Cerebellar cortex (tissue), 1 donor: ENCODE measurements at regions not wholly inside any gene's neighbourhood (a gene's known extent, or its start where the extent isn't known, plus 50 kb on each side); places are given as distances from the start of the nearest gene placed in this dataset.
"Not testable (repeated sequence)": the region's sequence is repeated elsewhere in the genome, so short reads cannot be mapped to it uniquely, and the experiment has no call there.

Source experiments
- DNase-seq: peaks from one replicate; pipeline ENCODE4 v3.0.0-alpha.2; 2015; ENCODE audit warnings: low spot score

DNA sequence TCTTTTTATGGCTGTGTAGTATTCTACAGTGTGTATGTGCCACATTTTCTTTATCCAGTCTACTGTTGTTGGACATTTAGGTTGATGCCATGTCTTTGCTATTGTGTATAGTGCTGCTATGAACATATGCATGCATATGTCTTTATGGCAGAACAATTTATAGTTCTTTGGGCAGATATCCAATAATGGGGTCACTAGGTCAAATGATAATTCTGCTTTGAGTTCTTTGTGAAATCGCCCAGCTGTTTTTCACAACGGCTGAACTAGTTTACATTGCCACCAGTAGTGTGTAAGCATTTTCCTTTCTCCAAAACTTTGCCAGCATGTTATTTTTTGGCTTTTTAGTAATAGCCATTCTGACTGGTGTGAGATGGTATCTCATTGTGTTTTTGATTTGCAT, 214.8 kb upstream of the TMEM229A start:
- no peak for DNase-seq

DNA sequence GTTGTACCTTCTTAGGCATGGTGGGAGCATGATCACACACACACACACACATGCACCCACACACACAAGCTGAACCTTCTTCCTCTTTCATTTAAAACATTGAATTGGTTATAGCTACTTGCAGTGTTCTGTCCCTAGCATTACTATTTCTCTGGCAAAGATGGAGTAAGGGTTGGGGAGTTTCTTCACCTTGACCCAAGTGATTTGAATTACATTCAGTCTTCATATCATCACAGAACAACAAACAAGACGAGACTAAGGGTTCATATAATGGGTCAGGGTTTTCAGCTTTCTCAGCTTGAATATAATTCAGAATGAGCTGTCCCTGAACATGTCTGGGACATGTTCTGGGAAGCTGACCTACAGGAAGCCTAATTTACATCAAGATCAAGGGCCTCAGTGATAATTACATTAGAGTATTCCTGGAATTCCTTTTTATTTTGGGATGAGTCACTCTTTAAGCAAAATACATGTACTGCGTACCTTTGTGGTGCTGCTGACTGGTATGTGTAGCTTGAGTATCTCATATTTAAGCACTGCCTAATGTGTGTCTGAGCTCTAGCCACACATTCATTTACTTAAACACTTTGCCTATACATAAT, 213.5 kb upstream of the TMEM229A start:
- no peak for DNase-seq

DNA sequence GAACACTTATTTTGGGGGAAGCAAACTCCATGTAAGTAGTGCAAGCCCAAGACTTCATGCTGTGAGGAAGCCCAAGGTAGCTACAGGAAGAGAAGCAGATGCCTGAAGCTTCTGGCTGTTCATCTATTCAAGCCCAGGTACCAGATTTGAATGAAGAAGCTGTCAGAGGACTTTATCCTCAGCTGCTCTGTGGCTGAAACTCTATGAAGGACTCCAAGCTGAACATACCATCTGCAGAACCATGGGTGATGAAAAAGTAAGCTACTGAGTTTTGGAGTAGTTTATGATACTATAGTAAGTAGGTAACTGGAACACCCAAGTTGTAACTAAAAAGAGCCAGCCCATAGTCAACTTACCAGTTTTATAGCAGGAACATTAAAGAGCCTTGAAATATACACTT, 211.6 kb upstream of the TMEM229A start:
- DNase-seq, result not testable (repeated sequence)

DNA sequence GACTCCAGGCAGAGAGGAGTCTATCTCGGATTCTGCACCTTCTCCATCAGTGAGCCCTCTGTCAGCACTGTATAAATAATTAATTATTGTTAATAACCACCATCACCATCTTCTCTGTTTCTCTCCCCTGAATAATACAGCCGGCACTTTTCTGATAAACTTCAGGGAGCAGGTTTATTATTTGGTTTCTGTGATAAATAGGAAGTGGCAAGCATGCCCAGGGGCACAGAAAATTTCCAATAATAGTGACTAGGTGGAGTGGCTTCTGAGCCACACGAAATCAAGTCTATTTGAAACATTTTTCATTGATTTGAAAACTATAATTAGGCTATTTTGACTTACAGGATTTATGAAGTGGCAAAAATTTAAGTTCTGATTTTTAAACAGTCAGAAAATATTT, 186.8 kb upstream of the TMEM229A start:
- no peak for DNase-seq

DNA sequence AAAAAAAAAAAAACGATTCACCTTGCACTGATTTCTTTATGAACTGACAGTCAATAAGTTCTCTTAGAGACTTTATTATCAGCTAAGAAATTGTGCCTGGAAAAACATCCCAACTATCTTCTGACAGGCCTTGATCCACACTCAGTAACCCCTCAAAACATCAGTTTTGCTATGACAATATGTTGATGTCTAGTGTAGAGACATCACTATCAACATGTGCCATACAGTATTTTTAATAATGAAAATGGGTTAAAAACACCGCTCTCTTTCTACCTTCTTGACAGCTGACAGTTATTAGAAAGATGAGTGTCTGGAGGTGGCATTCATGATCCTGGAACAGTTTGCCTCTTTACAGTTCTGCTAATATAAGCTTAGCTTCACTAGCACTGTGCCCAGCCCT, 175.8 kb upstream of the TMEM229A start:
- DNase-seq, result no peak

DNA sequence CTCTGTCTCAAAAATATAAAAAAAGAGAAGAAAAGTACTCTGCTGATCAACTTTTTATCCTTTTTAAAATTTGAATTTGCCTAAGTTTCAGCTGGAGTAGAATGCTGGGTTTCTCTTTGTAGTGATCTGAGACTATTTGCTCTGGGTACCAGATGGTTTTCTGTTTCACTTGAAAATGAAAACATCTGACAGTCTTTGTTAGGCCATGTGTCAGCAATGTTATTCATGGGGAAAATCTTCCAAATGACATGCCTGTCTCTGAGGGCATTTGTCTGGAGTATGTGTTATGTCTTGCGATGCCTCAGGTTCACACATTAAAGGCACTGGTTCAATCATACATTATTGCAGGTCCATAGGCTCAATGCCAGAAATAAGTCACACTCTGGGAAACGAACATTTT, 175.3 kb upstream of the TMEM229A start:
- DNase-seq, result no peak

DNA sequence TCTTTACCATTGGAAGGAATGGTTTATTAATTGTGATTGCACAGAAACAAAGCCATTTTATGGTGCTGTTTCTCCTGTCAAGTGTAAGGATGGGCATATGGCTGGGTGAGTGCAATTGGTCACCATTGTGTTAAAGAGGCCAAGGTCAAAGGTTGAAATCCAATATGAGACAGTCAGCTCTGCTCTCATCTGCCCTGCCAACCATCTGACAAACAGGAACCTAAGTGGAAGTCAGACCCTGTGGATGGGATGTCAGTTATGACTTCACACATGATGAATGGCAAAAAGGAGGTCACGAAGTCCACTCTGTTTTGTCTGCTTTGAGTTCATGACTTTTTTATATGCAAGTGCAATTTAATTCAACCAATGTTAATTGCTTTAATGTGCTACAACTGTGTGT, 172.7 kb upstream of the TMEM229A start:
- no peak for DNase-seq

DNA sequence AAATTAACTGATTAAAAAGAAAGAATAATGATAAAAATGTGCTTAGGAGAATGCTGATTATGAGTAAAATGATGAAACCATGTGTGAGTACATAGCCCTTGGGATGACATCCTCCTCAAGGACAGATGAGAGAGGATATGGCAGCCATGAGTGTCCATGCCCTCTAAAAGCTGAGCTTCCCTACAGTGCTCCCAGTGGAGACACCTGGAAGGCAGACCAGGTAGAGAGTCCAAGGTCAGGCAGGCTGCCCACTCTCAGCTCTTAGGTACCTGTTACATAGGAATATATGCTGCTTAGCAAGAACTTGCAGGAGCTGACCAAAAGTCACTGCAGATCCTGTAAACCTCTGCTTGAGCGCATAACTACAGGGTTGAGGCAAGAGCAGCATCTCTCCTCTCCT, 169.7 kb upstream of the TMEM229A start:
- no peak for DNase-seq

DNA sequence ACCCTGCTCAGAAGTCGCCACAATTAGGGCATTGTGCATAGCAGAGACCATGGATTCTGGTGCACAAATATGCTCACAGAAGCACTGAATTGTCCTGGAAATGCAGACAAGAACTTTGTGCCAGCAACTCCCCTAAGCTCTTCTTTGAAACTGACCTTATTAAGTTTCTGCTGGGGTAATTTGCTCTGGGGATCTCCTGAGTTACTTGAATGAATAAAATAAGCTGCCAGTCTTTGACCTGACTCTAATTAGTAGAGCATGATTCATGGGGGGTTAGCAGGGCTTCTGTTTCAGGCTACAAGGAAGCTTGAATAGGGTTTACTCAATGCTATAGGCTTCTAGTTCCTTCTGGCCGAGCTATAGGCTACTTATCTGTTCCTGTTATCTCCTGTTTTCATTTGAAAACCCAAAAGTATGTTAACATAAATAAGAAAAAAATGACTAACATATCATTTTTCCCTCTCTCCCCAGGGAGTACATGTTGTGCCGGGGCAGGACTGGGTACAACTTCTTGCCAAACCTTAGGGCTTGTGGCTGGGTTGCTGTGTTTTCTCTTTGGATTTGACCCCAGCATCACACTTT, 169.0 kb upstream of the TMEM229A start:
- DNase-seq, result no peak

DNA sequence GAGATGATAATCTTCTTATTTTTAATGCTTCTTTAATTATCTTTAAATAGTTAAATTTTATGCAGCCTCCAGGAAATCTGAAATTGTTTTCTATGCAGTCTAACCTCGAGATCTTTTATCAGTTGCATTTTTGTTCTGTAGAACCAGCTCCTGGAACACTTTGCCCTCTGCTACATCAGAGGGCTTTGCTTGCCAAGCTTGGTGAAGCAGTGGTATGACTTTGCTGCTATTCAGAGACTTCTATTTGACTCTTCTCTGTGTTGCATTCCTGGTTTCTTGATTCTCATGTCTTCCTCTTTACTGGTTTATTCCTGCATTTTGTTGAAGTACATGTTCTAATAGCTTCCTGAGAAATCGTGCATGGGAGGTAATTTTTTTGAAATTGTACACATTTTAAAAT, 163.7 kb upstream of the TMEM229A start:
- DNase-seq, result no peak

DNA sequence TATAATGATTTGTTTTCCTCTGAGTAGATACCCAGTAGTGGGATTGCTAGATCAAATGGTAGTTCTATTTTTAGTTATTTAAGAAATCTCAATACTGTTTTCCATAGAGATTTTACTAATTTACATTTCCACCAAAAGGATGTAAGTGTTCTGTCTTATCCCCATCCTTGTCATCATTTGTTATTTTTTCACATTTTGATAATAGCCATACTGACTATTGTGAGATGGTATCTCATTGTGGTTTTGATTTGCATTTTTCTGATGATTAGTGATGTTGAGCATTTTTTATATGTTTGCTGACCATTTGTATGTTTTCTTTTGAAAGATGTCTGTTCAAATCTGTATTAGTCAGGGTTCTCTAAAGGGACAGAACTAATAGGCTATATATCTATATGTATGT, 160.0 kb upstream of the TMEM229A start:
- no peak for DNase-seq

DNA sequence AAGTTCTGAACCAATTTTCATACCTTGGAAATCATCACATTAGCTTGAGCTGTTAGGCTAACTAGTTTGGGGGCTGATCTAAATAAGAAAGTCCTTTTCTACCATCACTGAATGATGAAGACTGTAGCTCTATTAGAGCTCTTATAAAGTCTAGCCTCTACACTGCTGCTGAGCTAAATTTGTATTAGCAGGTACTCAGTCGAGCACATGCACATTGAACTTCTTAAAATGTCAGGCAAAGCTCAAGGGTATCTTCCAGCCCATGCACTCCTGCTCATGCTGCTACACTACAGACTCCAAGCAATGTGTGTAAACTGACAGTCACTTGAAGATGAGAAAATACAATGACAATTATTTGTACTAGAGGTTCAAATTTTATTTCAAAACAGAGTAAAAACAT, 158.8 kb upstream of the TMEM229A start:
- no peak for DNase-seq

DNA sequence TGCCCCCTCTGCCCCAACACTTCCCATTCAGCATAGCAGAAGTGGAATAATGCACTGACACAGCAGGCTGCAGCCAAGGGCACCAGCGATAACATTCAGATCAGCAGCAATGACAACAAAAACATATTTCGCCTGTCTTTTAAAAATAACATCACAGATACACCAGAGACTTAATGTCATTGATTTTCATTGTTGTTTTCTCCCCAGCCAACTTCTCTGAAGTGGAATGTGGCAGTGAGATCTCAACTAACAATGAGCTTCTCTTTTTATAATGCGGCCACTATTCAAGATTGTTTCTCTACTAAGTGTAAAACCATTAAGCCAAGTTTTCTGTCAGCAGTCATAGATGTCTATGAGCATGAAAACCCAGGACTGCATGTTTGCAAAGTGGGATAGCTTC, 158.2 kb upstream of the TMEM229A start:
- no peak for DNase-seq

DNA sequence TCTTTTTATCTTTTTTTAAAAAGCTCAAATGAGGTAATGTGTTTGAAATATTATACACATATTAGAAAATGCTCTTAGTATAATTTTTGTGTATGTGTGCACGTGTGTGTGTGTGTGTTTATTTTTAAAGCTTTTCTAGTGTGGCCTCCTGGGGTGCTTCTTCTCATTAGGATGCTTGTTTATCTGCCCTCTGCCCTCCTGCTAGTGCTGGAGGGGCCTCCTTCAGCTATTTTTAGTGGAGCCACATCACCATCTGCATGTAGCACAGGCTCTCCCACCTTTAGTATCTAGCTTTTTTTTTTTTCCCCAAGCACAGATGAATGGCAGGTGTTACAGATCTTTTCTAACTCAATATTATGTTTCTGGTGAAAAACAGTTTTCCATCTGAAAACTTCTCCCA, 155.7 kb upstream of the TMEM229A start:
- DNase-seq, result no peak

DNA sequence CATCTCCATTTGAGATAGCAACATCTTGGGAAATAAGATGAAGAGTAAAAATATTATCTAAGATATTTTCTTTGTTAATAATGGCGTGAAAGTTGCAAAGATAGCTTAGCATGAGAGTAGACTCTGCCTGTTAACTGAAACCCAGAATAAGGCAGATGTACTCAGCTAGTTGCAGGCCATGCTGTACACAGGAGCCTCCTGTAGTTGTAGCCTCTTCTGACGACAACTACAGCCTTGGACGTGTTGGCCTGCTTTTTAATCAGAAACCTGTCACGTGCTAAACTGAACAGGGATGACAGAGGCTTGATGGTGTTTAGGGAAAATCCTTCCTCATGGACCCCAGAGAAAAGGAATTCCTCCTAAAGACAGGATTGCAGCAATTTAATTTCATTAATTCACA, 155.1 kb upstream of the TMEM229A start:
- no peak for DNase-seq

DNA sequence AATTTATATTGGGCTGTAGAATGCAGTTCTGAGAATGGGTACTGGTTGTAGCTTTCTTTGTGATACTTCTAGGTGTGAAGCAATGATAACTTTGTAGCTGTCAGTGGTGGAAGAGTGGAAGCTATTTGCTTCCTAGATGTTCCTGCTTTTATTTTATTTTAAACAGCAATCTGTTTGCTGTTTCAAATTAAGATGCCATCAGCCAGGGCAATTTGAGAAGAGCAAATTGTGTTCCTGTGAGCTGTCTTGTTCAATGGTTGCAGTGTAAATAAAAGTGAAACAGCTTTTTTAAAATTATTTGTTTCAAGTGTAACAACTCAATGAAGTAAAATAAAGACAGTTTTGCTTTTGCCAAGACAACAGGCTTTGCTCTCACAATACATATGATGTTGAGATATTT, 150.8 kb upstream of the TMEM229A start:
- no peak for DNase-seq

DNA sequence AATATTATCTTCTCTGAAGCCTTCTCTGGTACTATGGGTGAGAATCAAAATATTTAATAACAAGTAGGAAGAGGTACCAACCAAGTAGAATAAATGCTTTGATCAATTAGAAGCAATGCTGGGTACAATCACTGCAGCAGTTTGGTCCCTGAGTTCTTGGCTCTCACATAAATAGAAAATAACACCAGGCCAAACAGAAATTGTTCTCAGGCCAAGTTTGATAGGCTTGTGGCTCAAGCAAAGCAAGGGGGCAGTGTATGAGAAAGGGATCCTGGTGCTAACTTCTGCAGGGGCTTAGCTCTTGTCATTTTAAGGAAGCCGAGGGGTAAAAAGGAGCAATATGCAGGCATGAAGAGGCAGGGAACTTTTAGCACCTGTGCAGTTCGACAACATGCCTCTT, 146.8 kb upstream of the TMEM229A start:
- no peak for DNase-seq

DNA sequence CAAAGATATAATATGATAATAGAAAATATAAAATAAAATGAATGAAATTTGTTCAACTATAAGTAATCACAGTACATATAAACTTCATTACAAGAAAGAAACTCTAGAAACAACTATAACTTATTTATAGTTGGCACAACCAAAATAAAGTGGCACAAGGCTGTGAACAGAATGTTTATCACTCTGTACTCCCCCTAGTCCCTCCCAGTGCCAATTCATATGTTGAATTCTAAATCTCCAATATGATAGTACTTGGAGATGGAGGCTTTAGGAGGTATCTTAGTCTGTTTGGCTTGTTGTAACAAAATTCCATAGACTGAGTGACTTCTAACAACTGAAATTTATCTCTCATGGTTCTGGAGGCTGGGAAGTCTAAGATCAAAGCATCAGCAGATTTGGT, 145.0 kb upstream of the TMEM229A start:
- DNase-seq, result no peak

DNA sequence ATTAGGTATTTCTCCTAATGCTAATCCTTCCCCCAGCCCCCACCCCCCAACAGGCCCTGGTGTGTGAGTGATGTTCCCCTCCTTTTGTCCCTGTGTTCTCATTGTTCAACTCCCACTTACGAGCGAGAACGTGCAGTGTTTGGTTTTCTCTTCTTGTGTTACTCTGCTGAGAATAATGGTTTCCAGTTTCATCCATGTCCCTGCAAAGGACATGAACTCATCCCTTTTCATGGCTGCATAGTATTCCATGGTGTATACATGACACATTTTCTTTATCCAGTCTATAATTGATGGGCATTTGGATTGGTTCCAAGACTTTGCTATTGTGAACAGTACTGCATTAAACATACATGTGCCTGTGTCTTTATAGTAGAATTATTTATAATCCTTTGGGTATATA, 138.9 kb upstream of the TMEM229A start:
- not testable (repeated sequence) for DNase-seq

DNA sequence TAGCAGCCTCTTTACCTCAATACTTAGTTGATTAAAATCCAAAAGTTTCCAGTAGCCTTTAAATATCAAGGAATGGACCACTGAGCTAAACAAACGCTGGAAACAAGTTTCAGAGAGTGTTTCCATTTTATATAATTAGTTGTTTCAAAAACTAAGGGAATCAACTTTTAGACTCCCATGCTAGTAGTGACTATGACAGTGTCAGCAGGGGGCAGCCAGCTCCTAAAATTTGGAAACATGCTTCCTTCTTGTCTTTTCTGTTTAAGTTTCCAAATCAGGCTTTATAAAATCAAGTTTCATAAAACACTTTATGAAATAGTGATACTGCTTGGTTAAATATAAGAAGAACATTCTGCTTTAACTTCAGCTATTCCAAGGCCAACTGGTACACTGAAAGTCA, 138.2 kb upstream of the TMEM229A start:
- DNase-seq, result no peak

DNA sequence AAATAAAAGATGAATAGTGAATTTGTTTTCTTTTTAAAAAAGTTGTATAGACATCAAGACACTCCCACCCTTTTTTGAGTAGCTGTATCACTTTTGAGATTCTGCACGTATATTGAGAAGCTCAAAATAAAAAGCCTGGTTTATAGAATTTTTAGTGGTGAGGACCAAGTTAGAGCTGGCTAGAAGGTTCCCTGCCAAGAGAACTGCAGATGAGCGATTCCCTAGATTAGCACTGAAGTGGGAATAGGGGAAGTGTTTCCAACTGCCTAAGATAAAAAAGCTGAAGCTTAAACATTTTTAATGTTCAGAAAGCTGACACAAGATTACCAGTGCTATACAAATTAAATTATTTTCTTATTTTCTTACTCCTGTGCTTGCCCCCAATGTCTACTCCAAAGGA, 135.7 kb upstream of the TMEM229A start:
- DNase-seq, result no peak

DNA sequence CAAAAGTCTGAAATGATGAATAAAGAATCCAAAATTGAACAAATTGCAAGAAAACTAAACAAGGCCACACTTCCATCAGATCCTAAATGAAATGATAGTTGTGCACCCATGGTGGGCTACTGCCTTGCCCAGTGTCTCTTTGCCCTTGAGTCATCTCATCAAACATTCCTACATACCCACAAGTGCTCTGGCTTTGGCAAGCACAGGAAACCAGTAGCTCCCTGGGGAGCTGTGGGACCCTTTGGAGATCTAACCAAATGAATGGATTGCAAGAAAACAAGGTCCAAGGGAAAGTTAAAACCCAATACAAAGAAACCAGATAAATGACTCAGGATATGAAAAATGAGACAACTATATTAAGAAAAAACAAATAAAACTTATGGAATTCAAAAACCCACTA, 129.8 kb upstream of the TMEM229A start:
- DNase-seq, result no peak

DNA sequence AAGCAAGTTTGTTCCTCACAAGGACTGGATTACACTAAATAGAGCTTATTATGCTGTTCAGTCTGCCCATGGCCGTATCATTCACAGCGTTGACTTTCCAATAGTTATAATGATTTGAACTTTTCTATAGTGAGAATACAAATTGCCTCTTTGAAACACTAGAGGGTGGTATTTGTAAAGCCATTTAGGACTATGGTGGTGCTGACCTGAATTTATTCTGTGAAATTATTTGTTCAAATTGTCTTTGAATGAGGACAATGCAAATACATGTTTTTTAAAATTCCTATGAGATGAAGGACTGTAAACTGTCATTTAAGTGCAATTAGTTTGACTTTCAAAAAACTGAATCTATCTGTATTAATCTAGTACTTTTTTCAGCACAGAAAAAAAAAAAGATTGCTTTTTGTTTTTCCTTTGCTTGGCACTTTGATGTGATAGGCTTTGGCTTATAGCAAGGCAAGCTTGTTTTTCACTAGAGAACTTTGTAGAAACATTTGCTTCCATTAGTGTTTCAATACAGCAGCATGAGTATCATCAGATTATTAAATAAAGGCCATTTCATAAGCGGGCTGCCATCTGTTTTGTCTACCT, 122.7 kb upstream of the TMEM229A start:
- peak; percentile 58 for DNase-seq
